Heart left ventricle (tissue), 13 donors: ENCODE measurements at regions not wholly inside any gene's neighbourhood (a gene's known extent, or its start where the extent isn't known, plus 50 kb on each side); places are given as distances from the start of the nearest gene placed in this dataset.

Source experiments
- CTCF ChIP-seq, 12 donors: fragments of 200-600 bp; sonication (generic) in 4 of 12; IDR thresholded peaks; one replicate each; pipeline versions ENCODE4 v1.5.0 to v1.8.0; 2018 to 2022; ENCODE audit warnings: antibody characterized with exemption in 12 of 12, mild to moderate bottlenecking in 5 of 12
- POLR2A ChIP-seq, 2 donors: fragments of 450-650 bp; IDR thresholded peaks; one replicate each; pipeline ENCODE4 v1.6.1; 2017; ENCODE audit warnings: antibody characterized with exemption in 2 of 2, mild to moderate bottlenecking in 2 of 2, moderate library complexity in 2 of 2
- donor health status: ischemic (EF 13 %, LVEDD 7.1; RV severe dilation, severe dysfunction).
- donor health status: DM: no; HTN: yes; CAD: no.
- donor health status: DM: no; HTN: no; CAD: no.
- donor health status: ischemic (EF 25% LVEDD 6.9; RV normal size, moderate dysfunction).
- donor health status: ischemic (EF 25% LVEDD 5.7; RV mildly dilated, moderate dysfunction).
- donor health status: ischemic (EF 35%, LVEDD 5.7; RV mildly dilated, moderate dysfunction).
- donor health status: nonischemic (EF 11% LVEDD 7.7; RV severe dilation, severe dysfunction).
- donor health status: DM: yes; HTN: yes; CAD: no.
- donor health status: PGD.
- donor health status: ischemic (EF 29% LVEDD 5.4; RV normal size, mild dysfunction).
- donor health status: nonischemic (EF 23%, LVEDD 6.1; RV moderate dilation, normal function).

- TF ChIP-seq CTCF (IDR thresholded peaks at IDR 0.05) (no peak), POLR2A (IDR thresholded peaks at IDR 0.05) (no peak)
These were observed 111.2 kb downstream of the MARCHF4 start for GRCh38 chr2:216261042-216261537.
